HFFc6 (cell line): ENCODE measurements at regions not wholly inside any gene's neighbourhood (a gene's known extent, or its start where the extent isn't known, plus 50 kb on each side); places are given as distances from the start of the nearest gene placed in this dataset.

Source experiments
- DNase-seq: peaks from one replicate; pipeline ENCODE4 v3.0.0-alpha.2; 2018
- H3K27ac Mint-ChIP-seq: 2 replicates; pipeline ENCODE4 v1.8.0; 2020; ENCODE audit warnings: mild to moderate bottlenecking, mixed read lengths
- H3K27me3 Mint-ChIP-seq: 2 replicates; pipeline ENCODE4 v1.8.0; 2021; ENCODE audit warnings: mild to moderate bottlenecking, moderate library complexity, mixed read lengths; ENCODE audit not compliant: insufficient read depth
- H3K36me3 Mint-ChIP-seq: 2 replicates; pipeline ENCODE4 v1.8.0; 2021; ENCODE audit warnings: low read depth, mixed read lengths
- H3K4me1 Mint-ChIP-seq: 2 replicates; pipeline ENCODE4 v1.8.0; 2020; ENCODE audit warnings: low read depth, mixed read lengths
- H3K4me3 Mint-ChIP-seq: 2 replicates; pipeline ENCODE4 v1.8.0; 2020; ENCODE audit warnings: mild to moderate bottlenecking, moderate library complexity, mixed read lengths
- H3K9me3 Mint-ChIP-seq: 2 replicates; pipeline ENCODE4 v1.8.0; 2020; ENCODE audit warnings: mild to moderate bottlenecking, mixed read lengths
- TF ChIP-seq, protein P1 (sequence below): fragments of 200-600 bp; sonication (generic); IDR thresholded peaks from 2 replicates; pipeline ENCODE4 v1.5.0; 2021; ENCODE audit warnings: antibody characterized with exemption, mild to moderate bottlenecking

- TF ChIP-seq, protein P1, sequence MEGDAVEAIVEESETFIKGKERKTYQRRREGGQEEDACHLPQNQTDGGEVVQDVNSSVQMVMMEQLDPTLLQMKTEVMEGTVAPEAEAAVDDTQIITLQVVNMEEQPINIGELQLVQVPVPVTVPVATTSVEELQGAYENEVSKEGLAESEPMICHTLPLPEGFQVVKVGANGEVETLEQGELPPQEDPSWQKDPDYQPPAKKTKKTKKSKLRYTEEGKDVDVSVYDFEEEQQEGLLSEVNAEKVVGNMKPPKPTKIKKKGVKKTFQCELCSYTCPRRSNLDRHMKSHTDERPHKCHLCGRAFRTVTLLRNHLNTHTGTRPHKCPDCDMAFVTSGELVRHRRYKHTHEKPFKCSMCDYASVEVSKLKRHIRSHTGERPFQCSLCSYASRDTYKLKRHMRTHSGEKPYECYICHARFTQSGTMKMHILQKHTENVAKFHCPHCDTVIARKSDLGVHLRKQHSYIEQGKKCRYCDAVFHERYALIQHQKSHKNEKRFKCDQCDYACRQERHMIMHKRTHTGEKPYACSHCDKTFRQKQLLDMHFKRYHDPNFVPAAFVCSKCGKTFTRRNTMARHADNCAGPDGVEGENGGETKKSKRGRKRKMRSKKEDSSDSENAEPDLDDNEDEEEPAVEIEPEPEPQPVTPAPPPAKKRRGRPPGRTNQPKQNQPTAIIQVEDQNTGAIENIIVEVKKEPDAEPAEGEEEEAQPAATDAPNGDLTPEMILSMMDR, result no peak
- H3K9me3 Mint-ChIP-seq, result no peaks in the 10 kb centered on the region; the same call in 1 of the 2 replicates
- no peak for DNase-seq
- H3K4me3 Mint-ChIP-seq, result no peak overlapping the region
- H3K27me3 Mint-ChIP-seq, result no peaks in the 10 kb centered on the region; the same call in 1 of the 2 replicates
- no peaks in the 10 kb centered on the region for H3K4me1 Mint-ChIP-seq
- H3K27ac Mint-ChIP-seq, result no peak overlapping the region
- H3K36me3 Mint-ChIP-seq, result no peaks in the 10 kb centered on the region
Measured at GRCh38 chr7:32239764-32240163, 169.6 kb upstream of the PDE1C start.

DNA sequence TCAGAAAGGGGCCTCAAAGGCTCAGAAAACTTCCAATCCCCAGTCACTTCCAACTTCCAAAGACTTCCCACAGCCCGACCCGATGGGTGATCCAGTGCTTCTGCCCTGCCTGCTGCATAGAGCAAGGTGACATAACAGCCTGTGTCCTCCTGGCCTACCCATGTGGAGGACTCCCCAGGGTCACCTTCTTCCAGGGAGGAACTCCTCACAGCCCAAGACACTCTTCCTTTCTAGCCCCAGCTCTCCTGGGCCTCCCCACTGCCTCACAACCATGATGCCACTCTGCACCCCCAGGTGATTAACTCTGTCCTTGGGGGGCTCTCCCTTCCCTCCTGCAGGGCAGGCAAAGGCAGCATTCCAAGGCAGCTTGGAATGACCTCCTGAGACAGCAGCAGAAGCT is 158.4 kb upstream of the PDE1C start:
- no peaks in the 10 kb centered on the region; the same call in none of the 2 replicates for H3K27me3 Mint-ChIP-seq

DNA sequence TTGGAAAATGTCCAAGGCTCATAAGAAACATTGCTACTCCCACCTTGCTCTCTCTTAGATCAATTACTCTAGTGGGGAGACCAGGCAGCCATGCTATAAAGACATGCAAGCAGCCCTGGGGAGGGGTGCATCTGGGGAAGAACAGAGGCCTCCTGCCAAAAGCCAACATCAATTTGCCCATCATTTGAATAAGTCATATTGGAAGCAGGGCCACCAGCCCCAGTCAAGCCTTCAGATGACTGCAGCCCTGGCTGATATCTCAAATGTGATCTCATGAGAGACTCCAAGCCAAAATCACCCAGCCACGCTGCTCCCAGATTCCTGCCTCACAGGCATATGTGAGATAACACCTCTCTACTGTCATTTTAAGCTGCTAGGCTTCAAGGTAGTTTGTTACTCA is 157.5 kb upstream of the PDE1C start:
- peaks cover 4% of the 10 kb centered on the region; the same call in 1 of the 2 replicates for H3K36me3 Mint-ChIP-seq
- H3K27ac Mint-ChIP-seq, result no peak overlapping the region
- no peak for DNase-seq
- H3K27me3 Mint-ChIP-seq, result no peaks in the 10 kb centered on the region; the same call in none of the 2 replicates
- H3K4me1 Mint-ChIP-seq, result no peaks in the 10 kb centered on the region
- peaks cover 21% of the 10 kb centered on the region for H3K9me3 Mint-ChIP-seq
- no peak overlapping the region for H3K4me3 Mint-ChIP-seq
- TF ChIP-seq, protein P1, result no peak

More for the DNA sequence above, 158.4 kb upstream of the PDE1C start:
- peaks cover 29% of the 10 kb centered on the region for H3K9me3 Mint-ChIP-seq
- peaks cover 4% of the 10 kb centered on the region; the same call in 1 of the 2 replicates for H3K36me3 Mint-ChIP-seq
- no peak overlapping the region for H3K4me3 Mint-ChIP-seq
- no peaks in the 10 kb centered on the region for H3K4me1 Mint-ChIP-seq
- H3K27ac Mint-ChIP-seq, result no peak overlapping the region
- TF ChIP-seq, protein P1, result no peak
- DNase-seq, result no peak

DNA sequence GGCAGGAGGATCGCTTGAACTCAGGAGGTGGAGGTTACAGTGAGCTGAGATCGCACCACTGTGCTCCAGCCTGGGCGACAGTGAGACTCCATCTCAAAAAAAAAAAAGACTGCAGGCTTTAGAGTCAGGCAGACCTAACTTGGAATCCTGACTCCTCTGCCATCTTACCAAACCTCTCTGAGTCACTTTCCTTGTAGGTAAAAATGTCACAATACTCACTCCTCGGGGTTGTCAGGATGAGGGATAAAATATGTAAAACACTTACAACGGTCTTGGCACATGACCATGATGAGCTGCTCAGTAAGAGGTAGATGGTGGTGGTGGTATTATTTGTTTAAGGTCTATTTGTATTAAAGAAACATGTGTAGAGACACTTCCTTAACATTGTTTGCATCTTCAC is 154.1 kb upstream of the PDE1C start:
- H3K27ac Mint-ChIP-seq, result no peak overlapping the region
- H3K4me3 Mint-ChIP-seq, result no peak overlapping the region
- no peaks in the 10 kb centered on the region for H3K4me1 Mint-ChIP-seq
- peaks cover 18% of the 10 kb centered on the region; the same call in 1 of the 2 replicates for H3K9me3 Mint-ChIP-seq
- DNase-seq, result no peak
- no peaks in the 10 kb centered on the region; the same call in 1 of the 2 replicates for H3K27me3 Mint-ChIP-seq
- TF ChIP-seq, protein P1, result no peak
- peaks cover 4% of the 10 kb centered on the region; the same call in 1 of the 2 replicates for H3K36me3 Mint-ChIP-seq

GRCh38 chr7:32223721-32224120 is 153.5 kb upstream of the PDE1C start:
- TF ChIP-seq, protein P1, result no peak
- no peak overlapping the region for H3K4me3 Mint-ChIP-seq

More at GRCh38 chr7:32223721-32224120, 153.5 kb upstream of the PDE1C start:
- H3K27me3 Mint-ChIP-seq, result no peaks in the 10 kb centered on the region; the same call in 1 of the 2 replicates
- no peaks in the 10 kb centered on the region for H3K4me1 Mint-ChIP-seq
- peaks cover 18% of the 10 kb centered on the region; the same call in 1 of the 2 replicates for H3K9me3 Mint-ChIP-seq
- no peak overlapping the region for H3K27ac Mint-ChIP-seq
- H3K36me3 Mint-ChIP-seq, result peaks cover 4% of the 10 kb centered on the region; the same call in 1 of the 2 replicates
- DNase-seq, result no peak
